Stimulated activated CD8-positive, alpha-beta memory T cell treated with anti-CD3 and anti-CD28 coated beads, Interleukin-15, amount 100 ng/mL, for 48 hours (primary cell): ENCODE measurements at regions not wholly inside any gene's neighbourhood (a gene's known extent, or its start where the extent isn't known, plus 50 kb on each side); places are given as distances from the start of the nearest gene placed in this dataset.
A peak's percentile ranks its signal among the peaks of the same experiment; 100 is the strongest.

Source experiments
- DNase-seq, 2 donors: peaks; one replicate each; pipeline ENCODE4 v3.0.0-alpha.2; 2020; ENCODE audit warnings: low read depth in 2 of 2

DNA sequence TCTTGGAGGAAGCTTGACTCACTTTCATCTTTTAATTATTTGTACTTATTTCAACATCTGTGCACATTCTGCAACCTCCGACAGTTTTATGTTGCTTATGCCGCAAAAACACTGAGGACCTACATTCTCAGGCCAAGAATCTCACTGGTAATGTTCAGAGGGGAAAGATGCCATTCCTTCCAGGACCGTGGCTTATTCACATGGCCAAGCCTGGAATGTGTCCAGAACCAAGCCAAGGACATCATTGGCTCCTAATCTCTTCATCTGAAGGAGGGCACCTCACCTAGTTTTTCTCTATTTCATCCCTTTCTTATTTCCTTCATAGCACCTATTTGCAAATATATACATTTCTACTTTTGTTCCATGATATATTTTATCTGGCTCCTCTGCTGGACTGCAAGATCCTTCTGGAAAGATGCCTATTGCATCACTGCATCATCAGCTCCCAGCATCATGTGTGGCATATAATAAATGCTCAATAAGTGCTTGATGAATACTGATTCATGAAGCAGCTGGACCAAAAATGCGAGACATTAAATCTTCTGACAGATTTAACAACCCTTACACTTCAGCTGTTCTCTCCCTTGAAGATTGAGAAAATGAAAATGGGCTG lies 377.1 kb downstream of the TNS1 start:
- no peak for DNase-seq

DNA sequence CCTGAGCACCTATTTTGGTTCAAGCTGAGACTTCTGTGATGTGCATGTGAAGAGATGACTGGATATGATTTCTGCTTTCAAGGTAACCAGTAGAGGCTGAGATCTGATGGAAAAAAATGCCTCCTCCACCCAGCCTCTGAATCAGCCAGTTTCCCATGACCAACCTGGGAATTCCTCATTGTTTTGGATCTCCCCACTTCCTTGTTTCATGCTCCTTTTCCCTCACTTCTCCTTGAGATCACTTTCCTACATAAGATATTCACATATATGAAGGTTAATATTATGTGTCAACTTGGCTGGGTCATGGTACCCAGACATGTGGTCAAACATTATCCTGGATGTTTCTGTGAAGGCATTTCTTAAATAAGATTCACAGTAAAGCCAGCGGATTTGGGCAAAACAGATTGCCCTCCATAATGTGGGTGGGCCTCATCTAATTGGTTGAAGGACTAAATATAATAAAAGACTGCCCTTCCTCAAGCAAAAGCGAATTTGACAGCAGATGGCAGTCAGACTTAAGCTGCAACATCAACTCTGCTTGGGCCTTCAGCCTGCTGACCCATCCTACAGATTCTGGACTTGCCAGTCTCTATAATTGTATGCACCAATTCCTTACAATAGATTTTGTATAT lies 379.4 kb downstream of the TNS1 start:
- DNase-seq: no peak

DNA sequence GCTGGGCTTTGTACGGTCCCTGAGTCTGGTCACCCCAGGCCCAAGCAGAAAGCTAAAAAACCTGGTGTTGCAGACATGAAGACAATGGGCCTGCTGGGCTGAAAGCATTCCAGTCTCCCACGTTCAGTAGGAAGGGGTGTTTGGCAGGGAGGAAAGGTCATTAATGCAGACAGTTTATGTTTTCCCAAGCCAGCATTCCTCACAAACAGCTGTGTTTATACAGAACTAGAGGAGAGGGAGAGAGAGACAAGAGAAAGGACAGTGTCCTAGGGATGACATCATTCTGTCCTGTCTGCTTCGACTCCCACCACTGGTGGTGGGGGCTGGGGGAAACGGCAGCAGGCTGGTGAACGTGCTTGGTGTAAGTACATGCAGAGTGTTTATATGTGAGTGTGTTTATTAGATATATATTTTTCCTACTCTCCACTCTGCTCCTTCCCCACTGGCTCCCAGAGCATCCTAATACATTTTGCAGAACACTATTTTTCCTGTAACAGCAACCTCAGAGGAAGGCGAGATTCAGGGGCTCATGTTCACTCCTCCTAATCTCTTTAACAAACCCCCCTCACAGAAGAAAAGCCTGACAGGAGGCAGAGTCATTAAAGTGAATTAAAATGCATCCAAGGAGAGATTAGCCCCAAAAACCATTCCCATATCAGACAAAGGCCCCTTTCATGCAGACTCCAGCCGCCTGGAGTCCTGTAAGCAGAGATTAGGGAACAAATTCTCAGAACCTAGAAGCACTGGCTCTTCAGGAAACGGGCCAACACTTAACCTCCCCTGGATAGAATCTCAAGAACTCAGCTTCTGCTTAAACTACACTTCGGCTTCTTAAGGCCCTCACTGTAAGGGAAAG lies 380.4 kb downstream of the TNS1 start:
- DNase-seq: no peak

DNA sequence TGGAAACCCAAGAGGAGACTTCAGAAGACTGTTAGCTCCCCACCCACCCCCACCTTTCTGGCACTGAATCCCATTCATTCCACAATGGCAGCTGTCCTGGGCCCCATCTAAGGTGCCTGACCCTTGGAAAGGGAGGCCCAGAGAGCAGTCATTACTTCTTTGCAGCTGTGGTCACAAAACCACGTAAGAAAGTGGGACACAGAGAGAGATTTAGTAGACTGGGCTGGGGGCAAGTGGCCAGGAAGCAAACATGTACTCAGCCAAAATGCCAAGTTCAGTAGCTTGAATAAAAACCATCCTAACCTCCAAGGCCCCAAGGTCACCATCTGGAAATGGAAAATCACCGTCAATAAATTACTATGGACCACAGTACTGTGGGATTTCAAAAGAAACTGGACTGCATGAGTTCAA lies 381.4 kb downstream of the TNS1 start:
- no peak for DNase-seq

DNA sequence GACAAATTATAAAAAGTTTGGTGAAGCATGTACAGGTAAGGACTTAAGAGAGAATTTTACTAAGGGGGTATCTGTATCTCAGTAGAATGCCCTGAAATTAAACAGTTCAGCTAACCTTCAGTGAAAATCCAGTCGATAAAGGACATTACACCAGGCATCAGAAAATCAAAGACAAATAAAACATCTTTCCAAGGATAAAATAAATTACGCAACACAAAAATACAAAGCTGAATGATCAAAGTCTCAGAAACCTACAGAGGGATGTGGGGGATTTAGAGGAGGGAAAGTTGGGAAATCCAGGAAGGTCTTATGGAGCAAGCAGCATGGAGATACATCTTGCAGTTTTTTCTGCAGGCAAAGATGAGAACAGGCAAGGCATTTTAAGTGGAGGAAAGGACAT lies 384.1 kb downstream of the TNS1 start:
- no peak for DNase-seq

DNA sequence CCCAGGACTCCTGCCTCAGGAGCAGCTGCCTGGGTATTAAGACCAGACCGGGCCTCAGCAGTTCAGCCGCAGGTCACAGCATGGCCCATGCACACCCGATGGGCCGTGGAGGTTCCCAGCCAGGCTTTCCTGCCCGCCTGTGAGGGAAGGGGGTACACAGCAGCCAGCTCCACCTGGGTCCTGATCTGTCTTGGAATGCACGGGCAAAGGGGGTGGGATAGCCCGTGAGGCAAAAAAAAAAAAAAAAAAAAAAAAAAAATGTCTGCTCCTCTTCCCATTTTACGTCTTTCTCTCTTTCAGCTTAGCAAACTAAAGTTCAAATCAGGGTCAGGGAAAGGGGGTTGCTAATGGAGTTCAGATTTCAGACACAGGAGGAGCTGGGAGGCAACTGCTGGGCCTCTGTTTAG lies 385.2 kb downstream of the TNS1 start:
- DNase-seq: no peak

DNA sequence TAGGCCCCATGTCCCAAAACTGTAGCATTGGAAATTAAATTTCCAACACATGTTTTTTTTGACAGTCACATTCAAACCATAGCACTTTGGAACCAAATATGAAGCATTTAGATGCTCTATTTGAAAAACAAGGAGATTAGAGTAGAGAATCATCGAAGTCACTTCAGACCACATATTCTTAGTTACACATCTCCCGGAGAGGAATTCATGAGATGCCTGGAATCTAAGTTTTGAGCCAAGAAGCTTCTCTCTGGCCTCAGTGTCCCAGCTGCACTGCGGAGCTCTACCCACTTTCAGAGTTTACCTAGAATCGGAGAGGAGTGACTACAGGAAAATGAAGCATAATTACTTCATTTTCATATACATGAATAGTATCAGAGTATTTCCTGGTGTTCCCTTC lies 385.9 kb downstream of the TNS1 start:
- no peak for DNase-seq

DNA sequence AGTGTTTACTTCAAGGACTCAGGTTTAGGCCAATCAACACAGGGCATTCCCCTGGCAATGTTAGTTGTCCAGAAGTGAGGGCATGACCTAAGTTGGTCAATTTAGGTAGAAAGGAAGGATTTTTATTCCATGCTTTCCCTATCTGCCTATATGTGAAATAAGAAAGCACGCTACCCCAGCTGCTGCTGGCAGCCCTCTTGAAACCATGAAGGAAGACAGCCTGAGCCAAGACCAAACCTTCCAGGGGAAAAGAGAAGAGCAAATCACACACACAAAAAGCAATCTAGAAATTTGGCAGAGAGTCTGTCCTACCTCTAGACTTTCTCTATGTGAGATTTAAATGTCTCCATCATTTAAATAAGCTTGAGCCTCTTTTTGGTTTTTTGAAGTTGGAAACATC lies 387.6 kb downstream of the TNS1 start:
- no peak for DNase-seq

DNA sequence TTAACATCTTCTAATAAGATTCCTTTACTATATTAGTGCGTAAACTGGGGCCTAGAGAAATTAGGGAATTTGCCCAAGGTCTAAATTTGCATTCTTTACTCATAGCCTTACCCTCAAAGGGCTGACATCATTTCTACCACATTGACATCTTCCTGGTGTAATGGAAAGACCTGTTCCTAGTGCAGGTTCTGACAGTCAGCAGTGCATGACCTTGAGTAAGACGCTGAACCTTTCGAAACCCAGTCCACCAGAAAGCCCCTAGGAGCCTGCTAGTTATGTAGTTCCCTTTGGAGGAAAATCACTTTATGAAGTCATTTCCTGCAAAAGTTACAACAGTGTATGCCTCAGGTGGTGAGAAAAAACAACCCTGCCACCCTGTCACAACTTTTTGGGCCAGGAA lies 388.3 kb downstream of the TNS1 start:
- DNase-seq: no peak

DNA sequence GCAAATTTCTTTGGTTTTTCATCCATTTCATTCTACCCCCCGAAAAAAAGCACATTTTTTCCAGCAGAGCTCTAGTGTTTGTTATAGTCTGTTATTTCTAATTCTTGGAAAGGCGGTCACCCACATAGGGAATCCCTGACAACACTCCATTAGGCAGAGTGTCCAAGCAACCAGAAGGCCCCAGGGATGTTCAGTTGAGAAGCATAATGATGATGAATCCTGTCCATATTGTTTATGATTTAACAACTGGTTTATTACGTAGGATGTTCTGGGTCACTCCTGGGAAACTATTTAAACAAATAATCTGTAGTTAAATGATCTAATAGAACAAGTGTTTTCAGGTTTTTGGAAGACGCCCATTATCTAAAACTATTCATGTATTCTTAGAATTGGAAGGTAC lies 388.7 kb downstream of the TNS1 start:
- no peak for DNase-seq

DNA sequence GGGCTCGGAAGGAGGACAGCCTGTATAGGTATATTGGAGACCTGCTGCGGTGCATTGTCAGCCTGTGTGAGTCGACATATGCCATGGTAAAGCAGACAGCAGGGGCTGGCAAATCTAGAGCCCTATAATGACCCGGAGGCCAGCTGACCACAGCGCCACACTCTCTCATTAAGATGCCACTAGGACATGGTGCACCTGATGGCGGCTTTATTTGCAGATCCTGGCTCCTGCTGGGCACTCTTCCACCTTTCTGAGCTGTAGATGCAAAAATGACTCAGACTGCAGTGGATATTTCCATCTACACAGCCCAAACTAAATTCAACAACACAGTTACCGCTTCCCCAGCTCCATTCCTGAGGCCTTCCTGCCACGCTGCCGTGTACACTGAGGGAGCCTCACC lies 389.9 kb downstream of the TNS1 start:
- no peak for DNase-seq

DNA sequence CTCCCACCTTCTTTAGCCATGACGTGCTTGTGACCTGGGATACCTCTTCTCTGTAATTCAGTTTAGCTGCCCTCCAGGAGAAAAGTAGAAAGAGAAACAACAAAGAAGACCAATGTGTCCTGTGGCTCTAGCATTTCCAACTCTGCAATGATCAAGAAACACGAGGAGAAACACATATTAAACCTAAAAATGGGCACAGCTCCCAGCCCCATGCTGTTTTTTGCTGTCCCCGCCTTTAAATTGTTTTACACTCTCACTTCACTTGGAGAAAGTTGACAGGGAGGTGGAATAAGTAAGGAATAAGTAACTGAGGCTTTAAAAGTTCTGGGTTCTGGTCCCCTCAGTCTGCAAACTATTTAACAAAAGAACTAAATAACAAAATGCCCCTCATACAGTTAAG lies 390.6 kb downstream of the TNS1 start:
- no peak for DNase-seq

DNA sequence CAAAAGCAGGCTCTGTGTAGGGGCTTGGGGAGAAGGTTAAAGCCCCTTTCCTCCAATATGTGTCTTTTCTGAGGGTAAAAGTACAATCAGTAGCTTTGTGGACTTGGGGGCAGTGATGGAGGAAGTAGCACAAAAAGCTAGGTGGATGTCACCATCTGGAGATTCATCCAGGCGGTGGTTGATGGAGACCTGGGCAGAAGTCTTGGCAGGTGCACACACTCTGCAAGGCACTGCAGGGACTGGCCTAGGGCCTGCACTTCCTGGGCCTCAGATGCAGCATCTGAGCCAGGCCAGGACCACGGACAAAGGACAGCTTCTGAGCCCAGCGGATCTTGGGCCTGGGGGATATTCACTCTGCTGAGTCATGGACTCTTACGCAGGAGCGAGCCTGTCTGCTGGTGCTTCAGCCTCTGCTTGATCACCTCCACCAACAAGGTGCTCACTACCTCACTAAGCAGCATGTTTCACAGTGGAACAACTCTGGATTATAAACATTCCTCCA lies 391.1 kb downstream of the TNS1 start:
- DNase-seq: no peak

DNA sequence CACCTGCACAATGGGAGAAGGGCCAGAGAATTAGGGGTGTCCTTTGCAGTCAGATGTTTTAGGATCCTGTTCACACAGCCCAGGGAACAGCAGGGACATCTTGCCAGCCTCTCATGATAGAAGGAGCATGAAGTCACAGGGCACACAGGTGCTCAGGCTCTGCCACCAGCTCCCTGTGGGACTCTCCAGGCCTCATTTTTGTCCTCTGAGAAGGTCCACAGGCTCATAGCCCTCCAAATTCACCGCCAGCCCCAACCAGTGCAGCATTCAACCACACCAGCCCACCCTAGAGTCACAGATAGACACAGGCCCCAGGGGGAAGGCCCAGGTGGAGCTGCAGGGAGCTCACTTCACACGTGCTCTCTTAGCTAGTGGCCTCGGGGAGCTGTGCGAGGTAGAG lies 391.7 kb downstream of the TNS1 start:
- no peak for DNase-seq

DNA sequence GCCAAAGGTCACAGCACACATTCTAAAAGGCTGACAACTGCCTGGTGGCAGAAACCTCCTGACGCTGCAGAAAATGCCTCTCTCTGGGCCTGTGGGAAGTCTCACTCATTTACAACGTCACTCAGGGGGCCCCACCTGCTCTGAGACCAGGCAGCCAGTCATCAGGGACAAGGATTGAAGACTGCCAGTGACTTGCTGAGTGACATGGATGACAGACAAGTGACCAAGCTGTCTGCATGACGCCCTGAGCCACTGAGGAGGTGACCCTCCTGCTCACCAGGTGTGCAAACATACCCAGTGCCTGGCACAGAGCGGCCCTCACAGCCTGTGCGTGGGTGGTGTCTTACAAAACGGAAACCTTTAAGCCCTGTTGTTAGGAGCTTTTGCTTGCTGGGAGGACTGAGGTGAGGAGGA lies 392.4 kb downstream of the TNS1 start:
- DNase-seq: peak; percentile 26 to 29

DNA sequence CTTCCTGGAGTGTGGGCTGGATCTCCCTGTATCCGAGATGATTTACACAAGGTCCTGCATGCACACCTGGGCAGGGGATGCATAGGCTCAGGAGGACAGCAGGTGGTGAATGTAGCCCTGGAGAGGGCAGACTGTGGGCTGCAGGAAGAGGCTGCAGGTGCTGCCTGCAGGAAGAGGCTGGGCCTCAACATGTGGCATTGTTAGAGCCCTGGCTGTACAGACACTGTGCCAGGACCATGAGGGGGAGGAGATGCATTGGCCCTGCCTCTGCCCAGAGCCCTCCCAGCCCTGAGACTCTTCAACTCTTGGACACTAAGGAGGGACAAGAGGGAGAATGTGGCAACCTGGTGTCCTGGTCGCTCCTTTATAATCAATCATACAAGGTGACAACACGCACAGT lies 392.8 kb downstream of the TNS1 start:
- no peak for DNase-seq

DNA sequence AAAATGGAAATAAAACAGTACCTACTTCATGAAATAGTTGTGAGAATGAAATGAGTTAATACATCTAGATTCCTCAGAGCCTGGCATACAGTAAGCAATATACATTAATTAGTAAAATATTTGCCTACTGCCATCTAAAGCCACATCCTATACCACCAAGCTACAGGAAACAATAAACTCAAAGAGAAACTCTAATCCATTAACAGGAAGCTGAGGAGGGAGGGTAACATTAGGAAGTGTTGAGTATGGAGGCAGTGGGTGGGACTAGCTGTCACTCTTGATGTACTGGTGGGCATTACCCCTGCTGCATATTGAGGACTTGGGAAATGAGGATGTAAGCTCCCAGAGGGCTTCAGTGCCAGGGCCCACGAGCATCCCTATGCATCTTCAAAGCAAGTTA lies 396.5 kb downstream of the TNS1 start:
- no peak for DNase-seq

DNA sequence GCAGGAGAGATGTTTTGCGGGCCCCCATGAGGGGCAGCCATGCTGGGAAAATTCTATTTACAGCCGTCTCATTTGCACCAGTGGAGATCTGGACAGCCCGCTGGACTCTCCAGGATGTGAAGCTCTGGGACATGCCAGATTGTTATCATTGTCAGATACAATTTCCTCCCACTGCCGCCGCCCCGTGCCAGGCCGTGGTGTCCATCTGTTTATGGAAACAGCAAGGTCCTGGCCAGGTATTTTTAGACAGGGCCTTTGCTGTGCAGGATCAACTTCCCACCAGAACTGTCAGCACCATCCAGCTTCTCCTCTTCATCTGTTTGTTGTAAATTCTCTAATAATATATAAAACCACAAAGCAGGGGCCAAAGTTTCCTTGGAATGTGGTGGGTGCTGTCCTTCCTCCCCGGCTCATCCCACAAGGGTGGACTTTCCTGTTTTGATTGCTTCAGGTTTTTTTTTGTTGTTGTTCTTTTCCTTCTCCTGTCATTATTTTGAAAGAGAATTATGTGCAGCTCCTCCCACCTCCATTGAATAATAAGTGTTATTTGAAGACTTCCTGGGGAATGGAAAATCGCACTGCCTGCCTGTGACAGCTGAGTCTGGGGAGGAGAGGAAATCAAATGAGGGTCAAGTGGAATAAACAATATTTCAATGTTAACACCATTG lies 398.1 kb downstream of the TNS1 start:
- no peak for DNase-seq

DNA sequence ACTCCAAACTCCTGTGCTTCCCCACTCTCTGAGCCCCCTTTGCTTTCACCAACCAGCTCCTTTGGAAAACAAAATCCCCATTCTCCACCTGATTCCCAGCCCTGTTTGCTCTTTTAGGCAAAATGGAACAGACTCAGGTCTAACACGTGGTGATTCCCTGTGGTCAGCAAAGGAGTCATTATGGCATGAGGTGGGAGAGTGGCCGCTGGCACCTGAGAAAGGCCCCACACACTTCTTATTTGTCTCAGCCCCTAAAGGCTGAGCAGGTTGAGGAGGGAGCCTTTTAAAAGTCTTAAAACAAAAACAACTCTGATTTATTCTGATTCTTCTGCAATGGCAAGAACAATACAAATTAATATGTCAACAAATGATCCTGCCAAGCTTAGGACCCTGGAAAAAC lies 401.2 kb downstream of the TNS1 start:
- no peak for DNase-seq

DNA sequence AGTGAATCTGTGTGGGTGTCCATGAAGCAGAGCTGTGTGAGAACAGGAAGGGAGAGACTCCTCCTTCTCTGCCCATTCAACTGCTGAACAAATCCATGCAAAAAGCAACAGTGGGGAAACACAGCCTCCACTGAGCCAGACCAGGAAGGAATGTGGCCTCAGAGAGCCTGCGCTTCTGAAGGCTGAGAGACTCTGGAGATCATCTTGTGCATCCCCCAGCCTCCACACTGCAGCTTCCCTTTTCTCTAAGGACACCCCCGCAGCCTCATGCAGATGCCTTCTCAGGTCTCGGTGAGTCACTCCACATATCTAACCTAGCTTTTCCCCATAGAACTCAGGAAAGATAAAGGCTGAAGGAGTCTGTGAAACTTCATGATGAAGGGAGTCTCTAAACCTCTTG lies 402.9 kb downstream of the TNS1 start:
- no peak for DNase-seq

DNA sequence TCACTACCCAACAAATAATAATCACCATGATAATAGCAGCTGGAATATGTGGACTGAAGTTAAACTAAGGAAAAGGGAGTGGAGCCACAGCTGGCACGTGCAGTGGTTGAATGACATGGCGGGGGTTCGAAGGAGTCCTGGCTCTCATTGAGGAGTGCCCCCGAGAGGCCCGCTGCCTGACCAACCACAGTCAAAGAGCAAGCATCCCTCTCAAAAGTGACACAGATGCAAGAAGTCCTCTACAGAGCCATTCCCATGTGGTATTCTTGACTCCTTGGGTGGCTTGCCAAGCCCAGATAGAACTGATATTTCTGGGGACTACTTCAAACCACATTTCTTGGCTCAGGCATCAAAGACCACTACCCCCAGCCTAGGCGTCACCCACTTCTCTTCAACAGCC lies 405.1 kb downstream of the TNS1 start:
- DNase-seq: no peak

DNA sequence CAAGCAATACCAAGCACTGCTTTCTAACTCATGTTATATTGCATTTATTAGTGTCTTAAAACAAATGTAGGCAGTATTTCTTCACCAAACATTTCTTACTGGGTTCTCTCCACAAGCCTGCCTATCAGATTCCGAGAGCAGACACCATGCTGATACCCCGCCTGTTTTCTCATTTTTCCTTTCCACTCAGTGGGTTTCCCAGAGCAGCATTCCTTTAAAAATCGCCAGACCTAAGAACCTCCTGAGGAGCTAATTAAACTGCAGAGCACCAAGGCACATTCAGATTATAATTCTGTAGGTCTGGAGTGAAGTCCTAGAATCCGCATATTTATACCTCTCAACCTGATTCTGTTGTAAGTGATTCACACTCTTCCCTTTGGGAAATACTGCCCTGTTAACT lies 405.6 kb downstream of the TNS1 start:
- no peak for DNase-seq
